Thoracic aorta (tissue), 2 donors: ENCODE measurements at regions not wholly inside any gene's neighbourhood (a gene's known extent, or its start where the extent isn't known, plus 50 kb on each side); places are given as distances from the start of the nearest gene placed in this dataset.
A peak's percentile ranks its signal among the peaks of the same experiment; 100 is the strongest.

Source experiments
- ATAC-seq: fragments of 150-250 bp; one replicate; pipeline ENCODE4 v1.8.0; 2017; ENCODE audit warnings: low read depth; ENCODE audit not compliant: insufficient number of reproducible peaks, low FRiP score
- DNase-seq: peaks from one replicate; pipeline ENCODE4 v3.0.0-alpha.2; 2020; ENCODE audit warnings: low spot score
- H3K27ac ChIP-seq, 2 donors: fragments of 200-600 bp; sonication (generic); 1 replicate in 1 of 2; 2 replicates in 1 of 2; pipeline ENCODE4 v1.5.1; 2016; ENCODE audit warnings: mild to moderate bottlenecking in 2 of 2, moderate library complexity in 2 of 2
- H3K27me3 ChIP-seq: fragments of 200-600 bp; sonication (generic); replicated peaks from 2 replicates; pipeline ENCODE4 v1.6.0; 2016; ENCODE audit warnings: mild to moderate bottlenecking; ENCODE audit not compliant: insufficient read depth
- H3K36me3 ChIP-seq: fragments of 200-600 bp; sonication (generic); one replicate; pipeline ENCODE4 v1.5.1; 2016
- H3K4me1 ChIP-seq, 2 donors: fragments of 200-600 bp; sonication (generic); 1 replicate in 1 of 2; 2 replicates in 1 of 2; pipeline versions ENCODE4 v1.5.1 to v1.6.0; 2016; ENCODE audit warnings: low read depth in 2 of 2, mild to moderate bottlenecking in 1 of 2; ENCODE audit not compliant: control insufficient read depth in 1 of 2
- H3K4me3 ChIP-seq: fragments of 200-600 bp; sonication (generic); 2 replicates; pipeline ENCODE4 v1.5.1; 2016; ENCODE audit warnings: mild to moderate bottlenecking
- H3K9me3 ChIP-seq: fragments of 200-600 bp; sonication (generic); 2 replicates; pipeline ENCODE4 v1.5.1; 2016
- CTCF ChIP-seq: fragments of 200-600 bp; sonication (generic); IDR thresholded peaks from one replicate; pipeline ENCODE4 v1.5.1; 2019; ENCODE audit warnings: antibody characterized with exemption

DNA sequence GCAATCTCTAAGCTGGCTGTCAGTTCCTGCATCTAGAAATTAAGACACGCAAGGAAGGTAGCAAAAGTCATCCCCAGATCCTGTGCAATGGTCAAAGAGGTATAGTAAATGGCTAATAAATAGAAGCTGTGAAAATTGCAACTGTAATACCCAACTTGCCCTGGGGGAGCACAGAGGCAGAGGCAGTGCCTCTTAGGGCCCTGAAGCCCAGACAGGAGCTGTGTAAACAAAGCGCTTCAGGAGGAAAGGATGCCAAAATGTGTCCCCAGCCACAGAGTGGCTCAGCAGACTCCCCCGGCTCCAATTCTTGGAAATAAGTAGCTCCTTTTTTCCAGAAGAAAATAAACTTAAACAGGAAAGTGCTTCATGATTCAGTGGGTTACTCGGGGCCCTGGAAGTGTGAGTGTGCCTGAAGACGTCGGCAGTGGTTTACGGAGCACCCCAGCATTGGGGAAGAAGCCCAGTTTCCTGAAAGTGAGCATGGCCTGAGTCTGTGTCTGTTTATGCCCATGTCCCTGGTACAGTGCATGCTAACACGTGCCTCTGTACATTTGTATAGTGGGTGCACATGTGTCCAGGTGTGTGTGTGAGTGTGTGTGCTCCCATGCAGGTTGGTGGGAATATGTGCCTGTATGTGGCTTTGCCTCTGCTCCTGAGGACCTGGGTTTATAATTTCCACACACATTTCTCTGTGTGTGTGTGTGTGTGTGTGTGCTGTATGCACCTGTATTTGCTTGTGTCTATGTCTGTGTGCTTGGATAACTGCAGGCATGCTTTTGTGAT lies 246.7 kb downstream of the MAFB start:
- peak; percentile 32 for TF ChIP-seq CTCF
- Histone ChIP-seq H3K36me3 (no peaks in the 10 kb centered on the region), H3K9me3 (no peaks in the 10 kb centered on the region), H3K27me3 (no peaks in the 10 kb centered on the region), H3K4me1 (peaks cover 5 to 6% of the 10 kb centered on the region in 2 donors), H3K4me3 (no peak overlapping the region), H3K27ac (no peak overlapping the region)
- ATAC-seq (no peak), DNase-seq (no peak)

GRCh38 chr20:40441771-40442170 lies 247.3 kb downstream of the MAFB start:
- DNase-seq (no peak), ATAC-seq (no peak)
- peaks cover 5 to 6% of the 10 kb centered on the region in 2 donors for H3K4me1 ChIP-seq
- no peaks in the 10 kb centered on the region for H3K36me3 ChIP-seq
- H3K4me3 ChIP-seq: no peak overlapping the region
- no peak for TF ChIP-seq CTCF
- H3K27me3 ChIP-seq: no peaks in the 10 kb centered on the region
- H3K27ac ChIP-seq: no peak overlapping the region
- H3K9me3 ChIP-seq: no peaks in the 10 kb centered on the region

GRCh38 chr20:40438161-40438830 lies 250.7 kb downstream of the MAFB start:
- Histone ChIP-seq H3K36me3 (no peaks in the 10 kb centered on the region), H3K27me3 (no peaks in the 10 kb centered on the region), H3K4me1 (peaks cover 5 to 6% of the 10 kb centered on the region in 2 donors), H3K27ac (no peak overlapping the region), H3K4me3 (no peak overlapping the region), H3K9me3 (no peaks in the 10 kb centered on the region)
- TF ChIP-seq CTCF: no peak
- ATAC-seq (no peak), DNase-seq (no peak)

- no peaks in the 10 kb centered on the region for H3K36me3 ChIP-seq
- H3K4me3 ChIP-seq: no peak overlapping the region
- no peak overlapping the region for H3K27ac ChIP-seq
- DNase-seq: no peak
- TF ChIP-seq CTCF: no peak
- no peaks in the 10 kb centered on the region for H3K4me1 ChIP-seq
- ATAC-seq: no peak
- no peaks in the 10 kb centered on the region for H3K27me3 ChIP-seq
- H3K9me3 ChIP-seq: no peaks in the 10 kb centered on the region
Observed at GRCh38 chr20:40436011-40436410, 253.0 kb downstream of the MAFB start.

GRCh38 chr20:40435146-40435895 lies 253.7 kb downstream of the MAFB start:
- DNase-seq: no peak
- Histone ChIP-seq H3K9me3 (no peaks in the 10 kb centered on the region), H3K4me3 (no peak overlapping the region), H3K27ac (no peak overlapping the region), H3K27me3 (no peaks in the 10 kb centered on the region), H3K4me1 (no peaks in the 10 kb centered on the region), H3K36me3 (no peaks in the 10 kb centered on the region)
- no peak for ATAC-seq
- TF ChIP-seq CTCF: no peak
